Astrocyte (in vitro differentiated cells and primary cell): ENCODE measurements at regions not wholly inside any gene's neighbourhood (a gene's known extent, or its start where the extent isn't known, plus 50 kb on each side); places are given as distances from the start of the nearest gene placed in this dataset.

Experiments
- DNase-seq: peaks from one replicate; pipeline ENCODE4 v3.0.0-alpha.2; 2010; ENCODE audit warnings: low read depth
- FAIRE-seq: peaks from 2 replicates; lab custom pipeline; 2011; peaks lifted over from hg19 to GRCh38; lab: Jason Lieb, UNC
- H2AFZ ChIP-seq: 2 replicates; pipeline ENCODE4 v1.6.0; 2012; ENCODE audit warnings: low read depth, low read length, inconsistent platforms
- H3K27ac ChIP-seq: 2 replicates; pipeline ENCODE4 v1.5.1; 2011; ENCODE audit warnings: low read depth, low read length, inconsistent platforms
- H3K27me3 ChIP-seq: 2 replicates; pipeline ENCODE4 v1.6.0; 2011; ENCODE audit warnings: low read length, inconsistent platforms; ENCODE audit not compliant: insufficient read depth
- H3K36me3 ChIP-seq: 2 replicates; pipeline ENCODE4 v1.5.1; 2011; ENCODE audit warnings: low read length, inconsistent platforms; ENCODE audit not compliant: insufficient read depth
- H3K4me1 ChIP-seq: 2 replicates; pipeline ENCODE4 v1.5.1; 2011; ENCODE audit warnings: low read length, inconsistent platforms; ENCODE audit not compliant: insufficient read depth
- H3K4me2 ChIP-seq: 2 replicates; pipeline ENCODE4 v1.6.0; 2012; ENCODE audit warnings: low read length, inconsistent platforms
- H3K4me3 ChIP-seq: 2 replicates; pipeline ENCODE4 v1.5.1; 2011; ENCODE audit warnings: low read depth, mild to moderate bottlenecking, low read length, inconsistent platforms; ENCODE audit not compliant: insufficient read depth
- H3K79me2 ChIP-seq: 2 replicates; pipeline ENCODE4 v1.6.0; 2012; ENCODE audit warnings: mild to moderate bottlenecking, low read length, inconsistent platforms; ENCODE audit not compliant: insufficient read depth
- H3K9ac ChIP-seq: 2 replicates; pipeline ENCODE4 v1.6.0; 2012; ENCODE audit warnings: mild to moderate bottlenecking, low read length, inconsistent platforms
- H3K9me3 ChIP-seq: 2 replicates; pipeline ENCODE4 v1.5.1; 2012; ENCODE audit warnings: low read depth, mild to moderate bottlenecking, low read length, inconsistent platforms; ENCODE audit not compliant: insufficient read depth
- H4K20me1 ChIP-seq: 2 replicates; pipeline ENCODE4 v1.6.0; 2012; ENCODE audit warnings: low read length, inconsistent platforms; ENCODE audit not compliant: insufficient read depth
- H3K27ac Mint-ChIP-seq: one replicate; pipeline ENCODE4 v1.8.0; 2021; ENCODE audit warnings: mild to moderate bottlenecking, mixed read lengths; ENCODE audit not compliant: unreplicated experiment
- H3K27me3 Mint-ChIP-seq: one replicate; pipeline ENCODE4 v1.8.0; 2021; ENCODE audit warnings: low read depth, mixed read lengths; ENCODE audit not compliant: unreplicated experiment
- H3K36me3 Mint-ChIP-seq: one replicate; pipeline ENCODE4 v1.8.0; 2021; ENCODE audit warnings: low read depth, mixed read lengths; ENCODE audit not compliant: unreplicated experiment
- H3K4me1 Mint-ChIP-seq: one replicate; pipeline ENCODE4 v1.8.0; 2021; ENCODE audit warnings: low read depth, mixed read lengths; ENCODE audit not compliant: unreplicated experiment
- H3K4me3 Mint-ChIP-seq: one replicate; pipeline ENCODE4 v1.8.0; 2021; ENCODE audit warnings: mild to moderate bottlenecking, moderate library complexity, mixed read lengths; ENCODE audit not compliant: unreplicated experiment
- H3K9me3 Mint-ChIP-seq: one replicate; pipeline ENCODE4 v1.8.0; 2021; ENCODE audit warnings: mild to moderate bottlenecking, mixed read lengths; ENCODE audit not compliant: unreplicated experiment
- EZH2 ChIP-seq: IDR thresholded peaks from 2 replicates; pipeline ENCODE4 v1.6.1; 2012; ENCODE audit warnings: mild to moderate bottlenecking, low read length, inconsistent platforms; ENCODE audit not compliant: insufficient read depth
- TF ChIP-seq, protein P1 (sequence below): IDR thresholded peaks from 2 replicates; pipeline ENCODE4 v1.5.1; 2011; ENCODE audit warnings: low read depth, mild to moderate bottlenecking, inconsistent platforms, low read length, moderate library complexity; ENCODE audit not compliant: insufficient read depth

DNA sequence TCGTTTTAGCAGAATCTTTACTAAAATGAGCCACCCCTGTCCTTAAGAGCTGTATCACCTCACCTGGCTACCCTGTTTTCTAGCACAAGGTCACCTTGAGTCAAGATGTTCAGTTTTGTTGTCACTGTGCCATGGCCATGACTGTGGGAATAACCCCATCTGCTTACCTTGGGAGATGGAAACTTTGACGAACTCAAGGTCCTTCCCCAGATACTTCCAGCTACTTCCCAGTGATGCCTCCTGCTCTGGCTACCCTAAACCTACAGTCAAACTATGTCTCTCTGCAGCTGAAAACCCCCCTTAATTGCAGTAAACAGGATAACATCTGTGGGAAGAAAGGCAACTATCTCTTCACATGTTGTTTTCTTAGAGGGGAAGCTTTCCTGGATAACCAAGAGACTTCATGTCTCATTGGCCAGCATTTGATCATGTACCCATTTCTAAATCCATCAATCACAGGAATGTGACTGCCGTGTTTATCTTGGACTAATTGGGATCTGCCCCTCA, 89.5 kb upstream of the C1orf21 start:
- Histone ChIP-seq H3K27me3 (no peaks in the 10 kb centered on the region), H3K27ac (no peak overlapping the region), H3K9me3 (no peaks in the 10 kb centered on the region), H3K79me2 (no peaks in the 10 kb centered on the region), H3K4me2 (no peak overlapping the region), H2AFZ (no peak overlapping the region), H4K20me1 (no peaks in the 10 kb centered on the region), H3K4me3 (no peak overlapping the region), H3K4me1 (peaks cover 35% of the 10 kb centered on the region), H3K9ac (no peak overlapping the region), H3K36me3 (no peaks in the 10 kb centered on the region)
- peaks cover under 1% of the 10 kb centered on the region for H3K9me3 Mint-ChIP-seq
- DNase-seq: no peak
- no peaks in the 10 kb centered on the region for H3K27me3 Mint-ChIP-seq
- no peaks in the 10 kb centered on the region for H3K36me3 Mint-ChIP-seq
- FAIRE-seq: no peak
- H3K4me1 Mint-ChIP-seq: peaks cover 17% of the 10 kb centered on the region
- no peak overlapping the region for H3K27ac Mint-ChIP-seq
- no peak for TF ChIP-seq EZH2
- TF ChIP-seq, protein P1, sequence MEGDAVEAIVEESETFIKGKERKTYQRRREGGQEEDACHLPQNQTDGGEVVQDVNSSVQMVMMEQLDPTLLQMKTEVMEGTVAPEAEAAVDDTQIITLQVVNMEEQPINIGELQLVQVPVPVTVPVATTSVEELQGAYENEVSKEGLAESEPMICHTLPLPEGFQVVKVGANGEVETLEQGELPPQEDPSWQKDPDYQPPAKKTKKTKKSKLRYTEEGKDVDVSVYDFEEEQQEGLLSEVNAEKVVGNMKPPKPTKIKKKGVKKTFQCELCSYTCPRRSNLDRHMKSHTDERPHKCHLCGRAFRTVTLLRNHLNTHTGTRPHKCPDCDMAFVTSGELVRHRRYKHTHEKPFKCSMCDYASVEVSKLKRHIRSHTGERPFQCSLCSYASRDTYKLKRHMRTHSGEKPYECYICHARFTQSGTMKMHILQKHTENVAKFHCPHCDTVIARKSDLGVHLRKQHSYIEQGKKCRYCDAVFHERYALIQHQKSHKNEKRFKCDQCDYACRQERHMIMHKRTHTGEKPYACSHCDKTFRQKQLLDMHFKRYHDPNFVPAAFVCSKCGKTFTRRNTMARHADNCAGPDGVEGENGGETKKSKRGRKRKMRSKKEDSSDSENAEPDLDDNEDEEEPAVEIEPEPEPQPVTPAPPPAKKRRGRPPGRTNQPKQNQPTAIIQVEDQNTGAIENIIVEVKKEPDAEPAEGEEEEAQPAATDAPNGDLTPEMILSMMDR: no peak
- H3K4me3 Mint-ChIP-seq: no peak overlapping the region

DNA sequence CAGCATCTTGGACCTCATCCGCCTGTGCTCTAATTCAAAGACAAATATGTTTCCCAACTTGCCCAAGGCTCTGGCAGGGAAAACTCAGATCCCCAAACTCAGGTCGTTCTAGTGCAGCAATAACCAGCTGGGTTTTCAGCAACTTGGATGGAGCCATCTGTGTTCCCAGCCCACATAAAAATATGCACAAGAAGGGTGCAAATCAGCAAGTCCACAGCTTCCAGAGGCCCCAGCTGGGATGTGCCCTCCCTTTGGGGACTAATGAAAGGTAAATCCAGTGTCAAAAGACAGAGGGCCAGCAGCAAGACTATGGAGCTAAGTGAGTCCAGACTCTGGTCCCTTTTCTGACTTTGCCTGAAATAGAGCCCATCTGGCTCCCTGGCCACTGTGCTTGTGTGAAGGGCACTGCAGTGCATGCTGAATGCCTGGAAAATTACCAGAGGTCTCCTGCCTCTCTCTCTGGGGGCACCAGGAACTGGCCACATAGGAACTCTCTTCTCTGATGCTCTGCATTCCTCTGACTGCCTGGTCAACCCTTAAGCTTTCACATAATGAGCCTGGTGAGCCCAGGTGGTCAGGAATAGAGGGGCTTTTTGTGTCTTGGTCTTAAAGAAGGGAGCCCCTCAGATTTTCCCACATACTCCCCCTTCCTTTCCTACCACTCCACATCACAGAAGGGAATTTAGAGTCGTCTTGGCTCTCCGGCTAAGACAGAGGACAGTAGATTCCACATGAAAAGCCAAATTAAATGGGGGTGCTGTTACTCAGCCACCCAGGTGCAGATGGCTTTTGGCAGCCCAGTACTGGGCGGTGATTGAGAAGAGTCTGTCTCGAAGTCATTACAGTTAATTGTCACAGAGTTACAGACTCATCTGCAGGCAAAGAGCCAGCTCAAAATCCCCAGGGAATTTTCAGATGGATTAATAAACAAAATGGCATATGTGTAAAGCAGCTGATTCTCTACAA, 88.1 kb upstream of the C1orf21 start:
- no peaks in the 10 kb centered on the region for H3K27me3 Mint-ChIP-seq
- peak overlapping the region; percentile 90 for H3K27ac Mint-ChIP-seq
- Histone ChIP-seq H3K4me1 (peaks cover 35% of the 10 kb centered on the region), H3K27ac (peak overlapping the region; percentile 49), H3K27me3 (no peaks in the 10 kb centered on the region), H3K79me2 (no peaks in the 10 kb centered on the region), H3K9ac (peak overlapping the region; percentile 47), H3K9me3 (no peaks in the 10 kb centered on the region), H3K4me3 (peak overlapping the region; percentile 31), H4K20me1 (no peaks in the 10 kb centered on the region), H2AFZ (no peak overlapping the region), H3K4me2 (peak overlapping the region; percentile 75), H3K36me3 (no peaks in the 10 kb centered on the region)
- H3K36me3 Mint-ChIP-seq: no peaks in the 10 kb centered on the region
- DNase-seq (peak; percentile 21), FAIRE-seq (no peak)
- H3K9me3 Mint-ChIP-seq: peaks cover 5% of the 10 kb centered on the region
- TF ChIP-seq EZH2: no peak
- TF ChIP-seq, protein P1: no peak
- peaks cover 17% of the 10 kb centered on the region for H3K4me1 Mint-ChIP-seq
- no peak overlapping the region for H3K4me3 Mint-ChIP-seq
